Lower lobe of right lung (tissue), 2 donors: ENCODE measurements at regions not wholly inside any gene's neighbourhood (a gene's known extent, or its start where the extent isn't known, plus 50 kb on each side); places are given as distances from the start of the nearest gene placed in this dataset.

Source experiments
- ATAC-seq, 2 donors: fragments of 200-7000 bp; cut with Tn5 transposase; one replicate each; pipeline ENCODE4 v1.9.1; 2020 to 2022; ENCODE audit warnings: mild to moderate bottlenecking in 2 of 2, moderate library complexity in 2 of 2
- DNase-seq: peaks from one replicate; pipeline ENCODE4 v3.0.0-alpha.2; 2020
- H3K27ac ChIP-seq: fragments of 200-600 bp; one replicate; pipeline ENCODE4 v1.8.0; 2022
- H3K27me3 ChIP-seq: fragments of 200-600 bp; one replicate; pipeline ENCODE4 v1.8.0; 2022; ENCODE audit warnings: low read depth
- H3K36me3 ChIP-seq: fragments of 200-600 bp; one replicate; pipeline ENCODE4 v1.8.0; 2022; ENCODE audit warnings: mild to moderate bottlenecking
- H3K4me1 ChIP-seq: fragments of 200-600 bp; one replicate; pipeline ENCODE4 v1.8.0; 2022
- H3K4me3 ChIP-seq: fragments of 200-600 bp; one replicate; pipeline ENCODE4 v1.8.0; 2022; ENCODE audit warnings: mild to moderate bottlenecking
- H3K9me3 ChIP-seq: fragments of 200-600 bp; one replicate; pipeline ENCODE4 v1.8.0; 2022
- CTCF ChIP-seq: fragments of 200-600 bp; IDR thresholded peaks from one replicate; pipeline ENCODE4 v1.8.0; 2022; ENCODE audit warnings: antibody characterized with exemption, mild to moderate bottlenecking
- intact Hi-C: fragments of 100-400 bp; cut with DNase I; formaldehyde crosslinking; loops from one replicate; pipeline ENCODE4 v1.11.0; 2022
- donor health status: DM: no; HTN: yes; CAD: no; lungs with severe emphysema.

DNA sequence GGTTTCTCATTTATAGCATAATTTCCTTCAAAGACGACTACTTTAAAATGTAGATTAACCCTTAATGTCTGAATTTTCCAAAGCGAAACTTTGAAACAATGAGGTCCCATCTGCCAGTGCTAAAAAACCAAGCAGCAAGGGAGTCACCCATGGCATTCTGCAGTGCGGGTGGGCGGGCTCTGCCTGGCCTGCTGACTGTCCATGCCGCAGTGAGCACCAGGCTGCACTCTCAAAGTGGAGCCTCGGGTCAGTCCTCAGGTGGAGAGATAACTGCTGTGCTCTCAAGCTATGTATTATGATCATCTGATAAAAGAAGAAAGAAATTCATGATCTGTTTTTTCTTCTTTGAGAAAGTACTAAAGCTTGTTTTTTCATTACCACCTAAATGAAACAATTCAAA lies 581.6 kb downstream of the CETN3 start:
- no peak overlapping the region for H3K4me3 ChIP-seq
- no peaks in the 10 kb centered on the region for H3K4me1 ChIP-seq
- intact Hi-C loops = no loop called here
- no peaks in the 10 kb centered on the region for H3K9me3 ChIP-seq
- H3K36me3 ChIP-seq = no peaks in the 10 kb centered on the region
- no peak for DNase-seq
- H3K27ac ChIP-seq = no peak overlapping the region
- TF ChIP-seq CTCF = no peak
- no peaks in the 10 kb centered on the region for H3K27me3 ChIP-seq
- ATAC-seq = no peak

DNA sequence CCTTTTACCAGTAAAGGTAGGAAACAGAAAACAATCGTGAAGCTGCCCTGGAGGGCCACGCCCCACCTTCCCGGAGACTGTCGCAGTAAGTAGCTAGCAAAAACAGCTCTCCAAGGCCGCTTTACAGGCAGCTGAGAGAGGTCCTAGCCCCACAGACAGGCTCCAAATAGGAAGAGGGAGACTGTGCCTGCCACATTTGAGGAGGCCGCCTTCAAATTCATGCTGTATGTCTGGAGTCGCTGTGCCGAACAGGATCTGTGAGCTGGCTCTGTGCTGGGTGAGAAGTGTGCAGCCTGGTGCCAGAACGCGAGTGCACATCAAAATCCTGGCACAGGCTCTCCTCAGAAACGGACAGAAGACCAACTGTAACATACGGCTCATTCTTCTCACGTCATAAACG lies 582.2 kb downstream of the CETN3 start:
- DNase-seq (no peak), ATAC-seq (no peak)
- H3K4me3 ChIP-seq = no peak overlapping the region

GRCh38 chr5:89826938-89827337 lies 582.6 kb downstream of the CETN3 start:
- H3K27ac ChIP-seq = no peak overlapping the region
- no peak for TF ChIP-seq CTCF
- intact Hi-C loops = no loop called here
- H3K4me1 ChIP-seq = no peaks in the 10 kb centered on the region
- ATAC-seq (no peak), DNase-seq (no peak)
- no peaks in the 10 kb centered on the region for H3K36me3 ChIP-seq
- H3K27me3 ChIP-seq = no peaks in the 10 kb centered on the region
- H3K9me3 ChIP-seq = no peaks in the 10 kb centered on the region
- H3K4me3 ChIP-seq = no peak overlapping the region

More for the DNA sequence above, 582.2 kb downstream of the CETN3 start:
- Histone ChIP-seq H3K36me3 (no peaks in the 10 kb centered on the region), H3K27me3 (no peaks in the 10 kb centered on the region), H3K9me3 (no peaks in the 10 kb centered on the region), H3K27ac (no peak overlapping the region), H3K4me1 (no peaks in the 10 kb centered on the region)
- intact Hi-C loops = no loop called here
- TF ChIP-seq CTCF = no peak

GRCh38 chr5:89823046-89823445 lies 586.5 kb downstream of the CETN3 start:
- Histone ChIP-seq H3K27me3 (no peaks in the 10 kb centered on the region), H3K36me3 (no peaks in the 10 kb centered on the region), H3K4me1 (no peaks in the 10 kb centered on the region), H3K27ac (no peak overlapping the region), H3K4me3 (no peak overlapping the region), H3K9me3 (no peaks in the 10 kb centered on the region)
- TF ChIP-seq CTCF = no peak
- ATAC-seq (no peak), DNase-seq (no peak)
- intact Hi-C loops = no loop called here

GRCh38 chr5:89817841-89818240 lies 591.7 kb downstream of the CETN3 start:
- no peak for ATAC-seq
- H3K36me3 ChIP-seq = no peaks in the 10 kb centered on the region

More at GRCh38 chr5:89817841-89818240, 591.7 kb downstream of the CETN3 start:
- Histone ChIP-seq H3K4me3 (no peak overlapping the region), H3K27ac (no peak overlapping the region), H3K9me3 (no peaks in the 10 kb centered on the region), H3K4me1 (no peaks in the 10 kb centered on the region), H3K27me3 (no peaks in the 10 kb centered on the region)
- TF ChIP-seq CTCF = no peak
- no peak for DNase-seq
- intact Hi-C loops = no loop called here
